ENCODE measurements at regions not wholly inside any gene's neighbourhood (a gene's known extent, or its start where the extent isn't known, plus 50 kb on each side); places are given as distances from the start of the nearest gene placed in this dataset.

GRCh38 chr13:47463002-47463401, 538.1 kb downstream of the SUCLA2 start (continued):
- TF ChIP-seq ZNF366 (tag by site-specific recombination; conservative IDR thresholded peaks at IDR 0.05) (no peak), ZNF776 (tag by site-specific recombination; IDR thresholded peaks at IDR 0.05; ENCODE audit: borderline replicate concordance) (no peak), ZNF211 (tag by site-specific recombination; IDR thresholded peaks at IDR 0.05; ENCODE audit: low read depth) (no peak), KLF7 (tag by site-specific recombination; IDR thresholded peaks at IDR 0.05; ENCODE audit: borderline replicate concordance) (no peak), PRDM1 (tag by site-specific recombination; IDR thresholded peaks at IDR 0.05) (no peak)

GRCh38 chr13:47461816-47462215, 539.3 kb downstream of the SUCLA2 start:
- no peaks in the 10 kb centered on the region for H3K4me1 ChIP-seq (ENCODE audit: control insufficient read depth, insufficient read depth, low read length)
- no peak overlapping the region for H3K4me3 ChIP-seq (ENCODE audit: low read depth, low read length)
- H3K9me3 ChIP-seq (ENCODE audit: control insufficient read depth, insufficient read depth, low read depth, low read length): no peaks in the 10 kb centered on the region
- CTCF ChIA-PET: no interaction called here
- POLR2A ChIA-PET: no interaction called here
- TF ChIP-seq ZNF266 (tag by site-specific recombination; IDR thresholded peaks at IDR 0.05; ENCODE audit: low read depth) (no peak), KLF9 (tag by site-specific recombination; IDR thresholded peaks at IDR 0.05; ENCODE audit: low read depth) (no peak), ATF2 (tag by site-specific recombination; IDR thresholded peaks at IDR 0.05; ENCODE audit: low read depth) (no peak), YY1 (tag by site-specific recombination; IDR thresholded peaks at IDR 0.05) (no peak), ZNF645 (tag by site-specific recombination; IDR thresholded peaks at IDR 0.05) (no peak), ZNF146 (tag by site-specific recombination; IDR thresholded peaks at IDR 0.05) (no peak), ZSCAN30 (tag by site-specific recombination; IDR thresholded peaks at IDR 0.05) (no peak), ZNF2 (tag by site-specific recombination; IDR thresholded peaks at IDR 0.05) (no peak), ZNF596 (tag by site-specific recombination; IDR thresholded peaks at IDR 0.05) (no peak), ZSCAN23 (tag by site-specific recombination; IDR thresholded peaks at IDR 0.05) (no peak)
- TF ChIP-seq, protein P1, sequence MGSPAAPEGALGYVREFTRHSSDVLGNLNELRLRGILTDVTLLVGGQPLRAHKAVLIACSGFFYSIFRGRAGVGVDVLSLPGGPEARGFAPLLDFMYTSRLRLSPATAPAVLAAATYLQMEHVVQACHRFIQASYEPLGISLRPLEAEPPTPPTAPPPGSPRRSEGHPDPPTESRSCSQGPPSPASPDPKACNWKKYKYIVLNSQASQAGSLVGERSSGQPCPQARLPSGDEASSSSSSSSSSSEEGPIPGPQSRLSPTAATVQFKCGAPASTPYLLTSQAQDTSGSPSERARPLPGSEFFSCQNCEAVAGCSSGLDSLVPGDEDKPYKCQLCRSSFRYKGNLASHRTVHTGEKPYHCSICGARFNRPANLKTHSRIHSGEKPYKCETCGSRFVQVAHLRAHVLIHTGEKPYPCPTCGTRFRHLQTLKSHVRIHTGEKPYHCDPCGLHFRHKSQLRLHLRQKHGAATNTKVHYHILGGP (tag by site-specific recombination; IDR thresholded peaks at IDR 0.05): no peak
- TF ChIP-seq, protein P2, sequence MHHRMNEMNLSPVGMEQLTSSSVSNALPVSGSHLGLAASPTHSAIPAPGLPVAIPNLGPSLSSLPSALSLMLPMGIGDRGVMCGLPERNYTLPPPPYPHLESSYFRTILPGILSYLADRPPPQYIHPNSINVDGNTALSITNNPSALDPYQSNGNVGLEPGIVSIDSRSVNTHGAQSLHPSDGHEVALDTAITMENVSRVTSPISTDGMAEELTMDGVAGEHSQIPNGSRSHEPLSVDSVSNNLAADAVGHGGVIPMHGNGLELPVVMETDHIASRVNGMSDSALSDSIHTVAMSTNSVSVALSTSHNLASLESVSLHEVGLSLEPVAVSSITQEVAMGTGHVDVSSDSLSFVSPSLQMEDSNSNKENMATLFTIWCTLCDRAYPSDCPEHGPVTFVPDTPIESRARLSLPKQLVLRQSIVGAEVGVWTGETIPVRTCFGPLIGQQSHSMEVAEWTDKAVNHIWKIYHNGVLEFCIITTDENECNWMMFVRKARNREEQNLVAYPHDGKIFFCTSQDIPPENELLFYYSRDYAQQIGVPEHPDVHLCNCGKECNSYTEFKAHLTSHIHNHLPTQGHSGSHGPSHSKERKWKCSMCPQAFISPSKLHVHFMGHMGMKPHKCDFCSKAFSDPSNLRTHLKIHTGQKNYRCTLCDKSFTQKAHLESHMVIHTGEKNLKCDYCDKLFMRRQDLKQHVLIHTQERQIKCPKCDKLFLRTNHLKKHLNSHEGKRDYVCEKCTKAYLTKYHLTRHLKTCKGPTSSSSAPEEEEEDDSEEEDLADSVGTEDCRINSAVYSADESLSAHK (tag by site-specific recombination; IDR thresholded peaks at IDR 0.05): no peak
- TF ChIP-seq, protein P3, sequence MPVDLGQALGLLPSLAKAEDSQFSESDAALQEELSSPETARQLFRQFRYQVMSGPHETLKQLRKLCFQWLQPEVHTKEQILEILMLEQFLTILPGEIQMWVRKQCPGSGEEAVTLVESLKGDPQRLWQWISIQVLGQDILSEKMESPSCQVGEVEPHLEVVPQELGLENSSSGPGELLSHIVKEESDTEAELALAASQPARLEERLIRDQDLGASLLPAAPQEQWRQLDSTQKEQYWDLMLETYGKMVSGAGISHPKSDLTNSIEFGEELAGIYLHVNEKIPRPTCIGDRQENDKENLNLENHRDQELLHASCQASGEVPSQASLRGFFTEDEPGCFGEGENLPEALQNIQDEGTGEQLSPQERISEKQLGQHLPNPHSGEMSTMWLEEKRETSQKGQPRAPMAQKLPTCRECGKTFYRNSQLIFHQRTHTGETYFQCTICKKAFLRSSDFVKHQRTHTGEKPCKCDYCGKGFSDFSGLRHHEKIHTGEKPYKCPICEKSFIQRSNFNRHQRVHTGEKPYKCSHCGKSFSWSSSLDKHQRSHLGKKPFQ (tag by site-specific recombination; IDR thresholded peaks at IDR 0.05): no peak
- no peak overlapping the region for H3K27ac ChIP-seq (ENCODE audit: extremely low read depth, low read depth, low read length)
- no peaks in the 10 kb centered on the region for H3K36me3 ChIP-seq (ENCODE audit: control insufficient read depth in 2 of 2, insufficient read depth in 1 of 2, low read length in 2 of 2)
